ENCODE measurements at regions not wholly inside any gene's neighbourhood (a gene's known extent, or its start where the extent isn't known, plus 50 kb on each side); places are given as distances from the start of the nearest gene placed in this dataset.
"Not testable (repeated sequence)": the region's sequence is repeated elsewhere in the genome, so short reads cannot be mapped to it uniquely, and the experiment has no call there.

DNA sequence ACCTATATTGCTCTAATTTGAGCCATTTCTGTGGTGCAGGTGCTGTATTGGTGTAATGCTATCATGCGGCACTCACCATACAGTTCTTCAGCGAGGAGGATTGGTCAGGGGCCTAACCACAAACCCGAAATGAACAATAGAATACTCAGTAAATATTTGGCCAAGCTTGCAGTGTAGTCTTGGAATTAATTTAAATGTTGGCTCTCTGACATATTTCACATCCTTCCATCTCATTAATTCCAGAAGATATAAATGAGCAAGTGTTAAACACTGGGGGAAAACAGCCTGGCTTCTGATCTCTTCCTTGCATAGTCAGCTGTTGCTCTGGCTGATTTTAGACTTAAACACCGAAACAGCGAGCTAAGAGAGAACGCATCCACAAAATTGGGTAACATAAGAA lies 663.1 kb upstream of the GHITM start:
- DNase-seq (ENCODE audit: insufficient read length, low spot score) (no peak), FAIRE-seq (no peak)

GRCh38 chr10:83489161-83489560 lies 650.1 kb upstream of the GHITM start:
- DNase-seq (ENCODE audit: insufficient read length, low spot score), result no peak
- FAIRE-seq, result no peak

- FAIRE-seq (no peak), DNase-seq (ENCODE audit: insufficient read length, low spot score) (no peak)
Observed at GRCh38 chr10:83492004-83492403, 647.3 kb upstream of the GHITM start.

DNA sequence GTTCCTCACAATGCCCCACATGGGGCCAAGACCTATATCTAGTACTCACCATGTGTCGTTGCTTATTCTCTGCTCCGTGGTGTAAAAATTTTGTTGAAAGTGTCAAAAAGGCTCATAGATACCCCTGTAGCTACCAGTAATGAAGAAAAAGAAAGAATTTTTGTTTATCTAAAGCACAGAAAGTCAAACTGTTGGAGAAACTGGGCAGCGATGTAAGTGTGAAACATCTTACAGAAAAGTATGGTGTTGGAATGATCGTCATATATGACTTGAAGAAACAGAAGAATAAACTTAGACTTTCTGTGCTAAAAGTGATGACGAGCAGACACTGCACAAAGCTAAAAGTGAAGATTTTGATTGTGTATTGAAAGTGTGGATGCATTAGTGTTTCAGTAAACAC lies 626.6 kb upstream of the GHITM start:
- DNase-seq (ENCODE audit: insufficient read length, low spot score) (no peak), FAIRE-seq (no peak)

DNA sequence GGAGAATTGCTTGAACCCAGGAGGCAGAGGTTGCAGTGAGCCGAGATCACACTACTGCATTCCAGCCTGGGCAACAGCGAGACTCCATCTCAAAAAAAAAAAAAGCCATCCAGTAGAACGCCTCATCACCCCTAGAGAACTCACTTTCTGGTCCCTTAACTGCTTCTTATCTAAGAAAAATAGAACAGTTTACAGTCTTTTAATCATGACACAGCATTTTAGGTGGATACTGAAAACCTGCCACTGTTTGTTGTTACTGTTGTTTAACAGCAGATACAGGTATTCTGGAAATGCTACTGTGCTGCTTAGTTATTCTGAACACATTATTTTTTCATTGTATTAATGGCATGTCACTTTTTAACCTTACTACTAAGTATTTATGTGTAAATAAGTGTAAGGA lies 624.3 kb upstream of the GHITM start:
- DNase-seq (ENCODE audit: insufficient read length, low spot score) (no peak), FAIRE-seq (no peak)

- FAIRE-seq (no peak), DNase-seq (ENCODE audit: insufficient read length, low spot score) (no peak)
Observed at GRCh38 chr10:83516788-83517187, 622.5 kb upstream of the GHITM start.

GRCh38 chr10:83517456-83517855 lies 621.9 kb upstream of the GHITM start:
- FAIRE-seq (no peak), DNase-seq (ENCODE audit: insufficient read length, low spot score) (no peak)

- no peak for FAIRE-seq
Observed at GRCh38 chr10:83518779-83519178, 620.5 kb upstream of the GHITM start.

DNA sequence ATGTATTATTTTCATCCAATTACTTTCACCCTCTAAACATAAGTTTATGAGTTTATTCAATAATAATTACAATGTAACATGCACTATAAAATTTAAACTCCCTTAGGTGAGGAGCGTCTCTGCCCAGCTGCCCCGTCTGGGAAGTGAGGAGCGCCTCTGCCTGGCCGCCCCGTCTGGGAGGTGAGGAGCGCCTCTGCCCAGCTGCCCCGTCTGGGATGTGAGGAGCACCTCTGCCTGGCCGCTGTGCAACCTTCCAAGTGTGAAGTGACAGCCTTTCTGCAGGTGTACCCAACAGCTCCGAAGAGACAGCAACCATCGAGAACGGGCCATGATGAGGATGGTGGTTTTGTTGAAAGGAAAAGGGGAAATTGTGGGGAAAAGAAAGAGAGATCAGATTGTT lies 618.9 kb upstream of the GHITM start:
- not testable (repeated sequence) for DNase-seq (ENCODE audit: insufficient read length, low spot score); FAIRE-seq

More at GRCh38 chr10:83518779-83519178, 620.5 kb upstream of the GHITM start:
- DNase-seq (ENCODE audit: insufficient read length, low spot score), result no peak

DNA sequence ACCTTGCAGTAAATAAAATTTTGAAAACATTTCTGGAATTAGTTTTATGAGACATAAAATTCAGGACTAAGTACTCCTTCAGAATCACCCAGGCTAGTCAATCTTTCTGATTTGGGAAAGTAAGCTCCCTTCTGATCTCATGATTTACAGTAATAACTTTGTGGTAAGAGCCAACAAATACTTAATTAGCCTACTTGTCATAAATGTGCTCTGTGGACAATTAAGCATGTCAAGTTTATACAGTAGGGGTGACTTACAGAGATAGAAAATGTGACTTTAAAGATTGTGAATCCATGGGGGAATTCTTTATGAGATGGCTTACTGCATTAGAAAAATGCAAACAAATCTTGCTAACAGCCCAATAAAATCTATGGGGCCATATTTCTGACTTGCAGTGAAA lies 616.9 kb upstream of the GHITM start:
- DNase-seq (ENCODE audit: insufficient read length, low spot score), result no peak
- no peak for FAIRE-seq

DNA sequence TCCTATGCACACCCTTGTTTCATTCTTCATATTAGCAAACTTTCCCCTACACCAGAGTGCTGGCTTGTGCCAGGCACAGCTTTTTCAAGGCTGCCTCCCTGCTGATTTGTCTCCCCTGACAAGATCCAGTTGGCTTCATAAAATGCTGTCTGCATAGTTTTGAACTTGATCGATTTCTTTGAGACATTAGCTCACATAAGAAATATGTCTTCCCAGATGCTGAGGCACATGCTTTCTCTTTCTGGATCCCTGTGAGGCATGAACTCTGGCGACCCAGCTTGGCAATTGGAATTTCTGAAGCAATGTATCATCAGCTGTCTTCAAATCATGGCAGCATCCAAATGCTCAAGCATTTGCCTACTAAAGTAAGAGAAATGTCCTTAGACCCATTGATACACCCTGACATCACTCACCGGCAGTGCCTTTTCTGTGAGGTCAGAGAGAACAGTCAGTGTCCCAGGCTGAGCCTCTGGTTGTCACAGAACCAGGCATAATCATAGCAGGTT lies 616.4 kb upstream of the GHITM start:
- FAIRE-seq (no peak), DNase-seq (ENCODE audit: insufficient read length, low spot score) (peak; percentile 56)

DNA sequence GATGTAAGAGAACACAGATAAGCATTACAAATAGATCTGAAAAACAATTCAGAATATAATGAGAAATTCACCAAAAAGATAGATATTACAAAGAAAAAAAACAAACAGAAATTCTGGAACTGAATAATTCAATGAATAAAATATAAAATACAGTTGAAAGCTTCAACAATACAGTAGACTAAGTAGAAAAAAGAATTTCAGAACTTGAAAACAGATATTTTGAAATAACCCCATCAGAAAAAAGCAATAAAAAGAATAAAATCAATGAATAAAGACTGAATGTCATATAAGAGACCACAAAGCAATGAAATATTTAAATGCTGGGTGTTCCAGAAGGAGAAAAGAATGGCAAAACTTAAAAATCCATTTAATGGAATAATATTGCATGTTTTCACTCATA lies 611.4 kb upstream of the GHITM start:
- FAIRE-seq (no peak), DNase-seq (ENCODE audit: insufficient read length, low spot score) (no peak)

GRCh38 chr10:83533290-83533689 lies 606.0 kb upstream of the GHITM start:
- DNase-seq (ENCODE audit: insufficient read length, low spot score) (no peak), FAIRE-seq (no peak)

DNA sequence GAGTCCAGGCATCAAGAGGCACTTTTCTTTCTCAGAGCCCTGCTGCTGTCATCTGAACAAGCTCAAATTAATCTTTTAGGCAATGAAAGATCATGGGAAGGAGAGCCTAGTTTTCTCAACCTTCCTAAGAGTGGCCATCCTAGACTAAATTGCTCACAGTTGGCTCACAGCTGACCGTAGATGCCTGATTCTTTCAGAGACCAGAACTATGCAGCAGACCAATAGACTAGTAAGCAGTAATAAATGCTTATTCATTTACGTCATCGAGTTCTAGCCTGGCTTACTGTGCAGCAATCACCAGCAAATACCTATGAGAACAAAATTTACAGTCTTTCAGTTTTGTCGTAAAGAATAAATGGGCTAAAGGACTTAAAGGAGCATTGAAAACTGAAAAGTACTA lies 602.9 kb upstream of the GHITM start:
- no peak for DNase-seq (ENCODE audit: insufficient read length, low spot score)
- FAIRE-seq, result no peak

GRCh38 chr10:83538047-83538446 lies 601.3 kb upstream of the GHITM start:
- no peak for FAIRE-seq
- no peak for DNase-seq (ENCODE audit: insufficient read length, low spot score)

GRCh38 chr10:83539528-83540308 lies 599.6 kb upstream of the GHITM start:
- FAIRE-seq, result no peak
- no peak for DNase-seq (ENCODE audit: insufficient read length, low spot score)

DNA sequence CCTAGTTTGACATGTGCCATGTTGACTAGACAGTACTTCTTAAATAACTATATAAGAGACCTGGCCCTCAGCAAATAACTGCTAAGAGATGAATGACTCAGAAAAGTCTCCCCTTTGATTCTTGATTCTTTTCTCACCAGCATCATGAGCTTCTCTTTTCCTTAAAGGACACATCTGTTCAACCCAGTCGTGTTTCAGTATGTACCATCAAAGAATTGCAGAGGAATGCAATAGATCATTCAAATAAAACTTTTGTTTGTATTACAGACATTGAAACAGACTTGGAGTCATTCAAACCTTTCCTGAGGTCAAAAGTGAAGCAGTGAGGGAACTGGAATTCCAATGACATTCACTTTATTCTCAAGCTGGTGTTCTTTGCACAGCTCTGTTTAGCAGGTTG lies 598.3 kb upstream of the GHITM start:
- no peak for DNase-seq (ENCODE audit: insufficient read length, low spot score)
- FAIRE-seq, result no peak

- DNase-seq (ENCODE audit: insufficient read length, low spot score) (no peak), FAIRE-seq (no peak)
Observed at GRCh38 chr10:83542774-83543411, 596.4 kb upstream of the GHITM start.

- DNase-seq (ENCODE audit: insufficient read length, low spot score) (no peak), FAIRE-seq (no peak)
Observed at GRCh38 chr10:83543691-83544462, 595.4 kb upstream of the GHITM start.

DNA sequence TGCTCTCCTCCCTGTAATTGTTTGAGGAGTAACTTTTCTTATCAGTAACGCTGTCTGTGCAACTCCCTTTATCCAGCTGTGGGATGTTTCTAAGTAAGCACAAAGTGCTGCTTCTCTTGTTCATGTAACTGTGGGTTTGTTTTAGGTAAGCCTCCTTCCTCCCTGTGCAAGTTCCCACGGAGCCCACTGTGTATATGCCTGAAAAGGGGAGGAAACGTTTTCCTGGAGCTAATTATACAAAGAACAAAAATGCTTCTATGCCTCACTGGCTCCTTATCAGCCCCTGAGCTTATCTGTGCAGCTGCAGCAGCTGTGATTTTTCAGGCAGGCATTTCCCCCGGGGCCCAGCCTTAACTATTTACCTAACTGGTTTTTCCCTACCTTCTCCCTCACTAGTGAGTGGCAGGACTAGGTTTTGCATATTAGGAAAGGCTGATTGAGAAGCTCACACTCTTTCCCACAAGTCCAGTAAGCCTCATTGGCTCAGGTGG lies 593.4 kb upstream of the GHITM start:
- no peak for FAIRE-seq
- DNase-seq (ENCODE audit: insufficient read length, low spot score), result no peak

DNA sequence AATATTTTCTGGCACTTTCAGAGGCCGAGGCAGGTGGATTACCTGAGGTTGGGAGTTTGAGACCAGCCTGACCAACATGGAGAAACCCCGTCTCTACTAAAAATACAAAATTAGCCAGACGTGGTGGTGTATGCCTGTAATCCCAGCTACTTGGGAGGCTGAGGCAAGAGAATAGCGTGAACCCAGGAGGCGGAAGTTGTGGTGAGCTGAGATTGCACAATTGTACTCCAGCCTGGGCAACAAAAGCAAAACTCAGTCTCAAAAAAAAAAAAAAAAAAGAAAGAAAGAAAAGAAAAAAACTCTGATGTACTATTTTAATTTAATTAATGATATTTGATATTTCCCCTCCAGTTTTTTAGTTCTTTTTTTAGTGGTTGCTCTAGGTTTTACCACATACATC lies 588.1 kb upstream of the GHITM start:
- not testable (repeated sequence) for FAIRE-seq

More for the DNA sequence above, 588.1 kb upstream of the GHITM start:
- DNase-seq (ENCODE audit: insufficient read length, low spot score), result not testable (repeated sequence)

Measured in HTR-8/SVneo (cell line).